Mammary epithelial cell (primary cell): ENCODE measurements at regions not wholly inside any gene's neighbourhood (a gene's known extent, or its start where the extent isn't known, plus 50 kb on each side); places are given as distances from the start of the nearest gene placed in this dataset.

Experiments
- EZH2 ChIP-seq: IDR thresholded peaks from 2 replicates; pipeline ENCODE4 v1.6.1; 2012; ENCODE audit warnings: low read length, inconsistent platforms, borderline replicate concordance
- TF ChIP-seq, protein P1 (sequence below), 2 donors: IDR thresholded peaks in 1 of 2; conservative IDR thresholded peaks in 1 of 2; 2 replicates each; pipeline ENCODE4 v1.5.1; 2011 to 2012; ENCODE audit warnings: inconsistent platforms in 2 of 2, low read length in 2 of 2, mild to moderate bottlenecking in 2 of 2, control low read depth in 1 of 2, low read depth in 1 of 2; ENCODE audit not compliant: insufficient read depth in 1 of 2; ENCODE audit errors: extremely low read depth in 1 of 2

DNA sequence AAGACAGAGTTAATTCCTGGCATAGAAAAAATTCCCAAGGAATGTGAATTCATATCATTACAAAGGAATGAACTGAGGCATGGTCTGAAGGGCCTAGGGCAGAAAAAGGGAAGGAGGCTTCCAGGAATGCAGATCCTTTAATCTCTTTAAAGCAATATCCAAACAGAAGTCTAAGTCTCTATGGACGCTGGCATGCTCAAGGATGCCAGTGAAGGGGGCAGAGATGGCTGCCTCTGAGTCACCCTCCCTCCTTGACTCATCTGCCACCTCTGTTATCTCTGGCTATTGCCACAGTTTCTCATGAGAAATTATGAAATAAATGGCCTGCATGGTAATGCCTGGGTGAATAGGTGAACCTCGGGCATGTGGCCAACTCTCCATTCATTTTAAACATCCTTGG is 96.3 kb upstream of the BCL6 start:
- TF ChIP-seq EZH2 = no peak
- TF ChIP-seq, protein P1, sequence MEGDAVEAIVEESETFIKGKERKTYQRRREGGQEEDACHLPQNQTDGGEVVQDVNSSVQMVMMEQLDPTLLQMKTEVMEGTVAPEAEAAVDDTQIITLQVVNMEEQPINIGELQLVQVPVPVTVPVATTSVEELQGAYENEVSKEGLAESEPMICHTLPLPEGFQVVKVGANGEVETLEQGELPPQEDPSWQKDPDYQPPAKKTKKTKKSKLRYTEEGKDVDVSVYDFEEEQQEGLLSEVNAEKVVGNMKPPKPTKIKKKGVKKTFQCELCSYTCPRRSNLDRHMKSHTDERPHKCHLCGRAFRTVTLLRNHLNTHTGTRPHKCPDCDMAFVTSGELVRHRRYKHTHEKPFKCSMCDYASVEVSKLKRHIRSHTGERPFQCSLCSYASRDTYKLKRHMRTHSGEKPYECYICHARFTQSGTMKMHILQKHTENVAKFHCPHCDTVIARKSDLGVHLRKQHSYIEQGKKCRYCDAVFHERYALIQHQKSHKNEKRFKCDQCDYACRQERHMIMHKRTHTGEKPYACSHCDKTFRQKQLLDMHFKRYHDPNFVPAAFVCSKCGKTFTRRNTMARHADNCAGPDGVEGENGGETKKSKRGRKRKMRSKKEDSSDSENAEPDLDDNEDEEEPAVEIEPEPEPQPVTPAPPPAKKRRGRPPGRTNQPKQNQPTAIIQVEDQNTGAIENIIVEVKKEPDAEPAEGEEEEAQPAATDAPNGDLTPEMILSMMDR (conservative IDR thresholded peaks at IDR 0.05 in 1 of 2, IDR thresholded peaks at IDR 0.05 in 1 of 2; ENCODE audit: extremely low read depth in 1 of 2, insufficient read depth in 1 of 2, low read depth in 1 of 2, low read length in 2 of 2) = no peak
